ENCODE measurements at regions not wholly inside any gene's neighbourhood (a gene's known extent, or its start where the extent isn't known, plus 50 kb on each side); places are given as distances from the start of the nearest gene placed in this dataset.

GRCh38 chr17:15177343-15177742 lies 87.8 kb downstream of the PMP22 start:
- DNase-seq = no peak

GRCh38 chr17:15175356-15175755 lies 89.8 kb downstream of the PMP22 start:
- no peak for DNase-seq

GRCh38 chr17:15171167-15172047 lies 93.7 kb downstream of the PMP22 start:
- no peak for DNase-seq

GRCh38 chr17:15169676-15170075 lies 95.5 kb downstream of the PMP22 start:
- no peak for DNase-seq

GRCh38 chr17:15168379-15168778 lies 96.7 kb downstream of the PMP22 start:
- DNase-seq = no peak

- DNase-seq = no peak
Observed at GRCh38 chr17:15161395-15161794, 103.7 kb downstream of the PMP22 start.

GRCh38 chr17:15157051-15157450 lies 108.1 kb downstream of the PMP22 start:
- DNase-seq = no peak

GRCh38 chr17:15154618-15155017 lies 110.5 kb downstream of the PMP22 start:
- DNase-seq = no peak

- no peak for DNase-seq
Observed at GRCh38 chr17:15145621-15146020, 119.5 kb downstream of the PMP22 start.

- no peak for DNase-seq
Observed at GRCh38 chr17:15143524-15143923, 121.6 kb downstream of the PMP22 start.

GRCh38 chr17:15134363-15134762 lies 130.8 kb downstream of the PMP22 start:
- DNase-seq = no peak

GRCh38 chr17:15133826-15134225 lies 131.3 kb downstream of the PMP22 start:
- DNase-seq = no peak

GRCh38 chr17:15133143-15133542 lies 132.0 kb downstream of the PMP22 start:
- no peak for DNase-seq

GRCh38 chr17:15130426-15130825 lies 134.7 kb downstream of the PMP22 start:
- DNase-seq = no peak

- DNase-seq = no peak
Observed at GRCh38 chr17:15129986-15130385, 135.1 kb downstream of the PMP22 start.

GRCh38 chr17:15124746-15125145 lies 140.4 kb downstream of the PMP22 start:
- DNase-seq = no peak

GRCh38 chr17:15124264-15124595 lies 140.9 kb downstream of the PMP22 start:
- no peak for DNase-seq

- no peak for DNase-seq
Observed at GRCh38 chr17:15123593-15124263, 141.4 kb downstream of the PMP22 start.

GRCh38 chr17:15122857-15123256 lies 142.3 kb downstream of the PMP22 start:
- no peak for DNase-seq

GRCh38 chr17:15121426-15121825 lies 143.7 kb downstream of the PMP22 start:
- DNase-seq = no peak

GRCh38 chr17:15119968-15120367 lies 145.2 kb downstream of the PMP22 start:
- no peak for DNase-seq

- DNase-seq = no peak
Observed at GRCh38 chr17:15117239-15117638, 147.9 kb downstream of the PMP22 start.

GRCh38 chr17:15112846-15113617 lies 152.1 kb downstream of the PMP22 start:
- no peak for DNase-seq

- DNase-seq = no peak
Observed at GRCh38 chr17:15109608-15110007, 155.5 kb downstream of the PMP22 start.
